Stromal cell of bone marrow (primary cell): ENCODE measurements at regions not wholly inside any gene's neighbourhood (a gene's known extent, or its start where the extent isn't known, plus 50 kb on each side); places are given as distances from the start of the nearest gene placed in this dataset.

Experiments used
- DNase-seq: peaks from one replicate; pipeline ENCODE4 v3.0.0-alpha.2; 2012; ENCODE audit warnings: low read depth

- no peak for DNase-seq
These were observed 629.2 kb downstream of the OTOL1 start for GRCh38 chr3:162125790-162126189.

DNA sequence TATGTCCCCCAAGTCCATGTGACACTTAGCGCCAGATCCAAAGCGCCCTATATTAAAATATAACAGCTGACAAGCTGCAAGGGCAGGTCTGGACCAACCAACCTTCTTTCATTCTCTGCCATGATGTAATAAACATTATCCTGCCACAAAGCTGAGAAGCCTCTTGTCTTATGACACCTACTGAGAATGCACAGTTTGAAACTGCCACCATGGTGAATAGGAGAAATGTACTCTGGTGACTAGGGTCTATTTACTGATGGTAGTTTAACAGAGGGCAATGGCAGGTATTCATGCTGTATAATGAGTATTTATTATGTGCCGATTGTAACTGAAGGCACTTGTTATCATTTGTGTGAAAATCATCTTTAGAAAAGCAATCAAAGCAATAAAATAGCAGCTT is 634.0 kb downstream of the OTOL1 start:
- no peak for DNase-seq

DNA sequence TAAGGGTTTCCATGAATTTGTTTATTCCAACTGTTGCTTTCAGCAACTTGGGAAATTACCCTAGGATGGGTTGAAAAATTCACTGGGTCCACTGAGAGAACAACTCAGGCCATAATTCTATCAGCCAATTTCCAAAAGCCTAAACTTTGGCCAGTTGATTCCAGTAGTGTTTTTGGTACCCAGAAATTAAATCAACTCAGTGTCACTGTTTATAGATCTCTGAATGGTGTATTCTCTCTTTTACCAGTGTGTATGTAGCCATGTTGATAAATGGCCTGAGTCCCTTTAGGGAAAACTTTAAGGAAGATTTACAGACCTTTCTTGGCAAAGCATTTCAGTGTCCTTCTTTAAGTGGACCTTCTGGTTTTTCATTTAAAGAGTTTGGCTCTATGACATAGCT is 636.4 kb downstream of the OTOL1 start:
- DNase-seq: no peak

GRCh38 chr3:162134571-162134970 is 638.0 kb downstream of the OTOL1 start:
- DNase-seq: no peak

- no peak for DNase-seq
These were observed 639.5 kb downstream of the OTOL1 start for GRCh38 chr3:162136136-162136535.

DNA sequence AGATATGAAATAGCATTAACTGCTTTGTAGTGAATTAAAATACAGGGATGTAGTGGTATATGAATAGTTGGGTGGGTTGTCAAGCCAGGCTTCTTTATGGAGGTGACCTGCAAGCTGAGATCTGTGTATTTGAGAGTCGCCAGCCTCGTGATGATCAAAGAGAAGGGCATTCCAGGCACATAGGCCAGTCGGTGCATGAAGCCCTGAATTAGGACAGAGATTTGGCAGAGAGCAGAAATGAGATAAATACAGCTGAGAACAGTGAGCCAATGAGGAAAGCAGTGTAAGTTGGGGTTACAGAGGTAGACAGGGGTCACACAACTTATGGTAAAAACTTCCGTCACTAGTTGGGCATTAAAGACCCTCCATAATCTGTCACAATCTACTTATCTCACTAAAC is 641.9 kb downstream of the OTOL1 start:
- DNase-seq: no peak

- DNase-seq: no peak
These were observed 643.2 kb downstream of the OTOL1 start for GRCh38 chr3:162139841-162140240.

GRCh38 chr3:162141272-162141791 is 644.7 kb downstream of the OTOL1 start:
- peak; percentile 19 for DNase-seq

- peak; percentile 25 for DNase-seq
These were observed 645.9 kb downstream of the OTOL1 start for GRCh38 chr3:162142511-162142910.

DNA sequence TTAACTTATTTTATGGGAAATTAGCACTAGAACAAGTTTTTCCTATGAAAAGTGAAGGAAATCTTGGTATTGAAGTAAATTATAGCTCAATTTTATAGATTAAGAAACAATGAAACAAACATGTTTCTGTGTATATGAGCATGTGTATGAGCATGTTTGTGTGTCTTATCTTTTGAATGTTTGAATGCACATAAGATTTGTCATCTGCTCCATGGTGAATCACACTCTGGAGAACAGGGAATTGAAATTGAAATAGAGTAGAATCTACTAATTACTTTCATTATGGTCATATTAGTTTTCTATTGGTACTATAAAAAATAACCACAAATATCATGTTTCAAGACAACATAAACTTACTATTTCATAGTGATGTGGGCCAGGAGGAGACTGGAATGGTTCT is 646.6 kb downstream of the OTOL1 start:
- no peak for DNase-seq

GRCh38 chr3:162147996-162148395 is 651.4 kb downstream of the OTOL1 start:
- DNase-seq: no peak

GRCh38 chr3:162150790-162151189 is 654.2 kb downstream of the OTOL1 start:
- no peak for DNase-seq

- DNase-seq: no peak
These were observed 656.0 kb downstream of the OTOL1 start for GRCh38 chr3:162152636-162153035.

- no peak for DNase-seq
These were observed 665.0 kb downstream of the OTOL1 start for GRCh38 chr3:162161595-162161994.

- DNase-seq: no peak
These were observed 668.7 kb downstream of the OTOL1 start for GRCh38 chr3:162165346-162165745.

GRCh38 chr3:162166543-162166942 is 669.9 kb downstream of the OTOL1 start:
- no peak for DNase-seq

GRCh38 chr3:162168715-162169114 is 672.1 kb downstream of the OTOL1 start:
- no peak for DNase-seq

DNA sequence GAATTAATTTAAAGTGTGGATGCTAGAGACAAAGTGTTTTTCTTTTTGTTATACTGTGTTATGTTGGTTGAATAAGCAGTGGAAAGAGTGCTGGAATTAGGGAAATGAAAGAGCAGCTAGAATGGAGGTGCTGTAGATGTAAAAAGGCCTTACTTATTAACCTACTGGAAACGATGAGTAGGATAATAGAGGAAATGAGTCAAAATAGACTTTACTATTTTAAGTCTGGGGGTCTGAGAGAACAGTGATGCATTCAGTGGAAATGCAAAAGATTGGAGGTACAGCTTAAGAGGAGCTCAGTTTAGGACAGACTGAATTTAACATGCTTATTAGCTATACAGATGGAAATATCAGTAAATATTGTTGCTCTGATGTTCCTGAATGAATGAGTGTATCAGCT is 674.0 kb downstream of the OTOL1 start:
- no peak for DNase-seq

DNA sequence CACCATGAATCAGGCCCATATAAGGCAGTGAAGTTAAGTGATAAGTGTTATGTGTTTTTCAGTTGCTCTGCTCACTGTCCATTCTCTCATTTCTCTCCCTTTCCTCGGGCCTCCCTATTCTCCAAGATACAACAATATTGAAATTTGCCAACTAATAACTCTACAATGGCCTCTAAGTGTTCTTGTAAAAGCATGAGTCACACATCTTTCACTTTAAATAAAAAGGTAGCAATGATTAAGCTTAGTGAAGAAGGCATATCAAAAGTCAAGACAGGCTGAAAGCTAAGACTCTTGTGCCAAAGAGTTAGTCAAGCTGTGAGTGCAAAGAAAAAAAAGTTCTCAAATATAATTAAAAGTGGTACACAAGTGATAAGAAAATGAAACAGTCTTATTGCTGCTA is 675.4 kb downstream of the OTOL1 start:
- DNase-seq: no peak

- no peak for DNase-seq
These were observed 678.5 kb downstream of the OTOL1 start for GRCh38 chr3:162175145-162175544.

DNA sequence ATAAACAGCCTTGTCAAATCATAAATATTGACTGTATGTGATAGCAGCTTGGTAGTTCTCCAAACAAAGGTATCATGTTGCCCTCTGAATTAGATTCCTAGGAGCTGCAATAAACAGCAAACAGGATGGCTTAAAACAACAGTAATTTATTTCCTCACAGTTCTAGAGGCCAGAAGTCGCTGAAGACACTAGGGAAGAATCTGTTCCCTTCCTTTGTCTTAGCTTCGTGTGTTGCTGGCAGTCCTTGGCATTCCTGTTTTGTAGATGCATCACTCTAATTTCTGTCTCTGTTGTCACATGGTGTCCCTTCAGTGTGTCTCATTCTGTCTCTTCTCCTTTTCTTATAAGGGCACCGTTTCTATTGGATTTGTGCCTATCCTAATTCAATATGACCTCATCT is 679.3 kb downstream of the OTOL1 start:
- DNase-seq: no peak

DNA sequence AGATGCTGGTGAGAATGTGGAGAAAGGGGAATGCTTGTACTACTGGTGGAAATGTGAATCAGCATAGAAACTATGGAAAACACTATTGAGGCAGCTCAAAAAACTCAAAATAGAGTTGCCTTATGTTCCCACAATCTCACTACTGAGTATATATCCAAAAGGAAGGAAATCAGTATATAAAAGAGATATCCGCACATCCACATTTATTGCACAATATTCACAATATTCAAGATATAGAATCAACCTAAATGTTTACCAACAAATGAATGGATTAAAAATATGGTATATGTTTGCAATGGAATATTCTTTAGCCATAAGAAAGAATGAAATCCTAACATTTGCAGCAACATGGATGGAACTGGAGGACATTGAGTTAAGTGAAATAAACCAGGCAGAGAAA is 686.8 kb downstream of the OTOL1 start:
- DNase-seq: no peak

- DNase-seq: no peak
These were observed 695.9 kb downstream of the OTOL1 start for GRCh38 chr3:162192340-162193029.
